Middle frontal gyrus (tissue), 1 donor: ENCODE measurements at regions not wholly inside any gene's neighbourhood (a gene's known extent, or its start where the extent isn't known, plus 50 kb on each side); places are given as distances from the start of the nearest gene placed in this dataset.
A peak's percentile ranks its signal among the peaks of the same experiment; 100 is the strongest.

Experiments
- DNase-seq: peaks from one replicate; pipeline ENCODE4 v3.0.0-alpha.2; 2015; ENCODE audit warnings: low spot score; ENCODE audit errors: extremely low spot score

DNA sequence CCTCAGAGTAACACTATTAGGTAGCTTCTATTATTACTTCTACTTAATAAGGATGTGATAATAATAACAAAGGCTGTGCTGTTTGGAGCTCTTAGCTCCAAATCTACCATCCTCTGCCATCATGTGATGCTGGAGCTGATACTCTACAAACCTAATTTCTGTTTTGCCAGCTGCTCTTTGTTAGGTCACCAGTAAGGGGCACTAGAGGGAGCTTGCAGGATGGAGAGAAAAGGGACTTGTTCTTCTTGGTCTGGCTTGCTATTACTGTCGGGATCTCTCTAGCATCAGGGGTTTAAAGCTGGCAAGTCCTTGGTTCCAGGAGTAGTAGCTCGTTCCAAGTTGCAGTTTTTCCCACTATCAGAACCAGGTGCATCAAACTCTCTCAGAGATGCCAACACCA lies 194.9 kb upstream of the KBTBD8 start:
- no peak for DNase-seq

DNA sequence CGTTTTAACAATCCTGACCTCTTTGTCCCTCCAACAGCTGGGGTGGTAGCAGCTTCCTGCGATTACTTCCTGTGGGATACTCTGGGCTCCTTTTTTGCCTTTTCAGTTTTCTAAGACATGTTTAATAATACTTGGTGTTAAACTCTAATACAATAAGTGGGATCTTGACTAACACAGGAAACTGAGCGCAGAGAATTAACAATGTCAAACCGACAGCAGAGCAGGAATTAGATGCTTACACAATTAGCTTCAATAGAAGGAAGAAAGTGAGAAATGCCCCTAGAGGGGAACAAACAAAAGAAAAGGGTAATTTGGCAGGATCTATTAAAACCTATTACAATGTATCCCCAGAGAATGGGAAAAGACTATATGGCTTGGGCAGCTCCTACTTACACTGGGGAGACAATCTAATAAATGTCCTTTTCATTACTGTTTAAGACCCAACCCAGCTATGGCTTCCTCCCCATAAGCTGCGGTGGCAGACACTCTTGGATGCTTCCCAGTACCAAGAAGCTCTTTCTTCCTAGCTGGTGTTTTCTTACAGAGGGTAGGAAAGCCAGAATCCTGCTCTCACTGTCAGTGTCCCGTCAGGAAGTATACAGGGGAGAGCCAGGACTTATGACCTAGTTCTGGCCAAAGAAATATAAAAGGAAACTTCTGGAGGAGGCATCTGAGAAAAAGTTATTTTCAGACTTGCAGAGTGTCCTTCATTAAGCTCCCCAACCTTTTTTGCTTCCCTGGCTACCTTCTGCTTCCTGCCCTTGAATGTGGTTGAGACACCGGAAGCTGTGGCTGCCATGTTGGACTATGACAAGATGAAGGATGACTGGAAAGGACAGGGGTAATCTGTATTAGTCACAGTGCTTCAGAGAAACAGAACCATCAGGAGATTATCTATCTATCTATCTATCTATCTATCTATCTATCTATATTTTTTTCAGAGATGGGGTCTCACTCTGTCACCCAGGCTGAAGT lies 194.1 kb upstream of the KBTBD8 start:
- DNase-seq, result no peak

DNA sequence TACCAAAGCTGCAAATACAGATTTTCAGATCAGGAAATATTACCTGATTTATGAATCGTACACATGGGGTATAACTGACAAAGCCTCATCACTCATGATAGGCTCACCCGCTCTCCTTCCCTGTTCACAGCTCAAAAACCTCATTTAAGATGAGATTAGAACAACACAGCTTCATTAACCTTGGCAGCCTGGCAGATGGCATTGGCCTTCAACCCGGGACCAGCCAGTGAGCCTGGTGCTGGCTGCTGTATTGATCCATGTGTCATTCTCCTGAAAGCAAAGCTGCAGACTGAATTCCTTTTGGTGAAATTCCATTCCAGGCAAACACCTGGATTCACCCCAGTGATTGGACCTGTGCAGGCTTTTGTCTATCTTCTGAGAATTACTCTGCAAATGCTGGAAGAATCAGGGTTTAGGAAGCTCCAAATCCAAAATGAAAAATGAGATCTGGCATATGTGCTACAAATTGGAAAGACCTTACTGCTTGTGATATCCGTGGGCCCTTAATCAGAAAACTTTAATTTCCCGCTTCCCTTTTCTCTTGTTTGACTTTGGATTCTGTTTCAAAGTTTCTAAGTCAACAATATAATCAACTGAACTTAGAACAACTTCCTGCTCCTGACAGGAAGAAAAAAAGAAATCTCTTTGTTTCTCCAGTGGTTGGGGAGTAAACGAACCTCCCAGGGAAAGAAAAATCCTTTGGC lies 189.1 kb upstream of the KBTBD8 start:
- no peak for DNase-seq

DNA sequence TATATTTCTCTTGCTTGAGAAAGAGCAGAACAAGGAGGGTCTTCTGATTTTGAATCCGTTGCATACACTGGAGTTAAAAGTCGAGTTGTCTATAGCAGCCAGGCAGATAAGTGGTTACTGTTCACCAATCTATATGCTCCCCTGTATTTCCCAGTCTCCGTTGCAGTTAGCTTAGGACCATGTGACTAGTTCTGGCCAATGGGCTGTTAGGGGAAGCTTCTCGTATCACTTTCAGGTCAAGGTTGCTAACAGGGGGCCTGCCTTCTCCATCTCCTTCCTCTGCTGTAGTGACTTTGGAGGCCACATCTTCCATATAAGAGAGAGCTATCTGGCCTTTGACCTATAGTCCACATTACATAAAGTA lies 188.5 kb upstream of the KBTBD8 start:
- DNase-seq, result no peak

DNA sequence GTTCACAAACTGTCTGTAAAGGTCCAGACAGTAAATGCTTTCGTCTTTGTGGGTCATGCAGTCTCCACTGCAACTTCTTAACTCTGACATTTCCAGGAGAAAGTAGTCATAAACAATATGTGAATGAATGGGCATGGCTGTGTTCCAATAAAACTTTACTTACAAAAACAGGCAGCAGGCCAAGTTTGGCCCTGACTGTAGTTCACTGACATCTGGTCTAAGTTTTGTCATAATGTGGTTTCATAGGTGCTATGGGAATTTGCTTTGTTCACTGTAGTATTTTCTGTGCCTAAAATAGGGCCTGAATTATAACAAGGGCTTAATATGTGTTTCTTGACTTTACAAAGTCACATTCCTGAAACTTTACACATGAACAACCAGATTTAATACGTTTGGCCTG lies 186.0 kb upstream of the KBTBD8 start:
- DNase-seq, result no peak

DNA sequence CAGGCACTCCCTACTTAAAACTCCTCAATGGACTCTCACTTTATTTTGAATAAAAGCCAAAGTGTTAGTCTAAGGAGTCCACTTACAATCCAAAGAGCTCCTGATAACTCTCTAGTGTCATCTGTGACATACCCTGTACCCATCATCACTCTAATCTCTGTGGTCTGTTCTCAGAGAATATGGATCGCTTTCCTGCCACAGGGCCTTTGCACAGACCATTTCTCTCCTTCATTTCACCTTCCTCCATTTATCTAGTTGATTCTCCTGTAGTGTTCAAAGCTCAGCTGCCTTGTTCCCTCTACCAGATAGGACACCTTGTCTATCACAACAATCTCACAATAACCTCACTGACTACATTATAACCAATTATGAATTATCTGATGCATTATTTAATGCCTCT lies 185.4 kb upstream of the KBTBD8 start:
- DNase-seq, result no peak

DNA sequence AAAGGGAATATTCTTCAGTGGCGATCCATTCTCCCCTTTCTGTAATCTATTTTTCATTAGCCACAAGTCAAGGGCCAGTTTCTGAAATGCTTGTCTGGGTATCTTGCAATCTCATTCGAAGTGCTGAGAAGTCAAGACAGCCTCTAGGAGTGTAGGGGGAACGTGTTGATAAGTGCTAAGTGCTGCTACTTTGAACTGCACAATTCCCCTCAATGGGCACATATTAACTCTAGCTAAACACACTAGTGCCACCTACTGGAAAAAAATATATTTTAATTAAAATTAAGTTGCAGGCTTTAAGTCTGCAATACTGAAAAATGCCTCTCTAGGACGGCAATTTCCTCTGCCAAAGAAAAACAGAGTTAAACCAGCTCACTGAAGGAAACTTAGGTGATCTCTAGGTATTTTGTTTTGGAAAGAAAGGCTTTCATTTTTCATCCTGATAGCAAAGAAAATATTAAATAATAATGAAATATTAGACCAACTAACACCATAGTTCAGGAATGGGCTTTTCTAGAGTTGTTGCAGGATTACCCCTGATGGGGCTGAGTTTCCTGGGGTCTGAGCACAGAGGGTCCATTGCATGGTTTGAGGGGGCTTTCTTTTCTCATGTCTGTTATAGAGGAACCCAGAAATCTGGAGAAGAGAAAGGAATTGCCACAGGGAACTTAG lies 181.9 kb upstream of the KBTBD8 start:
- DNase-seq, result peak; percentile 39

DNA sequence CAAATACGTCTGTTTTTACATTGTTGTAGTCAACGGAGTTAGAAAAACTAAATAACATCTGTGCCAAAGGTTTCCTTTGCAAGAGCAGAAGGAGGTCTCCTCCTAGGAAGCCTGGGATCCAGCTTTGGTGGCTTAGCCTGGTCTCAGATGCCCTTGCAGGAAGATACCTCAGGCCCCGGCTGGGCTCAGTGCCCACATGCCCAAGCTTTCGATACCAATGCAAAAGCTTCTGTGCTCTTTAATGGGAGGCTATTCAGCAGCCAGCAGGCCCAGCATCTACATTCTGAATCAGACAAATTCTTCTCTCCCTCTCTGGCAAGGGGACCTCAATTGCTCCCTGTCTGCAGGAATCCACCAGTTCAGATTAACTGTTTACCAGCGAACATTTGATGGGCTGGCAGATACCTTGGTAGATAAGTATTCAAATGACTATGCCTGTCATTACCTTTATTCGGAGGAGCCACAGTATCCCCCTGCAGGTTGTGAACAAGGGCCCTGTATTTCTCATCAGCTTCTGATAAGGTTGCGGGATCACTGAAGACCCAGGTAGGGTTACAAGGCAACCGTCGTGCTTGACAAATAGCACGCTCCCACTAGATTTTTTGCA lies 180.1 kb upstream of the KBTBD8 start:
- no peak for DNase-seq

DNA sequence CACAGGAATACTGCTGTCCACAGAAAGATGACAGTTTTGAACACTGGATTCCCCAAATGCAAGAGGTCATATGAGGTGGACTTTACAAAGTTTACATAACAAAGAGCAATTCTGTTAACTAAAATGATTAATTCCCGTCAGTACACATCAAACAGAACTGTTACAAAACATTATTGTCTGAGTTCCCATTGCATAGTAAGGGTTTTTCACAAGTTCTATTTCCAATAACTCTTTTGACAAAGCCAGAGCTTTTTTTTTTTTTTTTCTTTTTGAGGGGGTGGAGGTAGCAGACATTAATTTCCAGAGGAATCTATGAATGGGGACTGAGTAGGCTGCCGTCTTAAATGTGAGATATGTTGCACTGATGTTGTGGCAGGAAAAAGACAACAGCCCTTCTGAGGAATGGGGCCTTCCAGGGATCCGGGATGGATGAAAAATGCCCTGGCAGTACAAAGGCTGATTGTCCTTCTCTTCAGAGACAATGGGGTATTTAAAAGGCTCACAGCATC lies 178.1 kb upstream of the KBTBD8 start:
- DNase-seq, result peak; percentile 73

DNA sequence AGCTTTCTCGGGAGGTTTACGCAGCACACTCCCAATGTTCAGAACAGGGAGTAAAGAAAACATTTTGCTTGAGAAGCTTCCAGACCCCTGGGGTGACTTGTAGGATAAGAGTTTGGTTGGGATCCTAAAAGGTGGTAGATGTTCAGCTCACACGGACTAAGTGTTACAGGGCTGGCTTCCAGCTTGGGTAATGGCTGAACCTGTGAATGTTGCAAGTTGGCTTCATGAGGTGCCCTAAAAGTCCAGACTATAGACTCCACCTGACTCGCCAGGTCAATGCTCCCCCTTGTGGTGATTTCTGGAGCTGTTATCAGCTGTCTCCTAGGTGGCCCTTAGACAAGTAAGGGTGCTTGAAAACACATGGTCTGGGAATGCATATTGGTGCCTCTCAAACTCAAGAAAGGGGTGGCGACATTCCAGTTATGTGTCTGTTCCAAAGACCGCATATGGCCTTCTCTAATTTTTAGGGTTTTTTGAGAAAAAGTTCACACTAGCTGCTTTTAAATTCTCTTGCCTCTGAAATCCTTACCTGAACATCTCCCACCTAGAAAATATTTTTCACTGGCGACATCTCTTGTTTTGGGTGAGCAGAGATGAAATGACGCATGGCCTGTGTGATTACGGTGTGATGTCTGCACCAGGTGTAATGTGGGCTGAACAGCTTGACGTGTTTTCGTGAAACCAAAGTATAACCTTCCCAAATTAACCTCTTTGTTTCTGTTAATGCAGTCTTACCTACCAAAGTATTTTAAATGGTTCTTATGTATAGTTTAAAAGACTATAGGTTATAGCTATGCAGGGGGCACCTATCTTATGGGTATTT lies 175.7 kb upstream of the KBTBD8 start:
- no peak for DNase-seq

DNA sequence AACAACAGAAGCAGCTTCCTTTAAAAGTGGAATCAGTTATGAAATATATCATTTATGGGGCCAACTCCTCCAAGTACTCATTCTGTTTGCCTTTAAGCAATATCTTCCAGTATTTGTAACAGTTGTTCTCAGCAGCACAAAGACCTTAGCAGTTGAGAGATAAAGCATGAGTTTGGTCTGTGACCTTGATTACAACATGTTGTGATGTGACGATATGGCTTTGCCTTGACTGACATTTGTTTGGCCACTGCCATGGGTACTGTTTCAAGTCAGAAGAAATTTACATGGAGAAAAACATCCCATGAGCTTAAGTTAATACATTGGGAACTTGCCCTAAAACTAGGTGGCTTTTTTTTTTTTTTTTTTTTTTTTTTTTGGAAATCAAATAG lies 175.1 kb upstream of the KBTBD8 start:
- no peak for DNase-seq

DNA sequence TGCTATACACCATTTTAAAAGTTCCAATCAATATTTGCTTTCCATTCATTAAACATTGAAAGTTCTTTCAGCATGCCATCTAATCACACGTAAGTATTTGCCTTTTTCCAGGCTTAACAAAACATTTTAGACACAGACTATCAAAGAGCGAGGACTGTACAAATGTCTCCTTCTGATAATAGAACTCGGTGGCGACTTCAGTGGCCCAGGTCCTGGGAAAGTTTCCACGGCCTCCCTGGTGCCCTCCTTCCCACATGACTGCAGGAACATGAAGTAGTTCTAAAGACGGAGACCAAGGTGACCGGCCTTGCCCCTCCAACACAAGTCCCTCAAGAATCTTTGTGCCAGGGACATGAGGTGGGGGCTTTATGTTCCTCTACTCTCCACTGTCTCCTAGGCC lies 174.6 kb upstream of the KBTBD8 start:
- DNase-seq, result no peak

DNA sequence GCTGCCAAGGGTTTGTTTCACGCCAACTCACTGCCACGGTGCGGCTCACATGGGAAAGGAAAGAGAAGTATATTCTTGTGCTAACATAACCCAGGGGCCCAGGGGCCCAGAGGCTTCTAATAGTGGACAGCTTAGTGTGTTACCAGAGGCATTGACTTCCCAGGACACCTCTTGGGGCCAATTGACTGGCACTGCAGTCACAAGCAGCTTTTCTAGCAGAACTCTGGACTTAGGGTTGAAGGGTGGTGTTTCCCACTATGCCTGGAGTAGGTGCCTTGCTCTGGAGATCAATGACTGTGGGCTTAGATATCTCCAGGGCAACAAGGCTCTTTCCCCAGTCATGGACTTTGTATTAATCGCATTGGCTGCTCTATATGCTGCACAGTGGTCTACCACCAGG lies 172.7 kb upstream of the KBTBD8 start:
- no peak for DNase-seq

DNA sequence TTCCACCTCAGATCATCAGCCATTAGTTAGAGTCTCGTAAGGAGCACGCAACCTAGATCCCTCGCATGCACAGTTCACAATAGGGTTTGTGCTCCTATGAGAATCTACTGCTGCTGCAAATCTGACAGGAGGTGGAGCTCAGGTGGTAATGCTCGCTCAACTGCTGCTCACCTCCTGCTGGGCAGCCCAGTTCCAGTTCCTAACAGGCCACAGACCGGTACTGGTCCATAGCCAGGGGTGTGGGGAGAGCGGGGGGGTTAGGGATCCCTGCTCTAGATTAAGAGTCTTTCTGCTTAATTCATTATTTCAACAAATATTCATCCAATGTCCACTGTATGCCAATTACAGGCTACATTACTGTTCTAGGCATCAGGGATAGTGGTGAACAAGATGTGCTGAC lies 170.4 kb upstream of the KBTBD8 start:
- DNase-seq, result no peak

DNA sequence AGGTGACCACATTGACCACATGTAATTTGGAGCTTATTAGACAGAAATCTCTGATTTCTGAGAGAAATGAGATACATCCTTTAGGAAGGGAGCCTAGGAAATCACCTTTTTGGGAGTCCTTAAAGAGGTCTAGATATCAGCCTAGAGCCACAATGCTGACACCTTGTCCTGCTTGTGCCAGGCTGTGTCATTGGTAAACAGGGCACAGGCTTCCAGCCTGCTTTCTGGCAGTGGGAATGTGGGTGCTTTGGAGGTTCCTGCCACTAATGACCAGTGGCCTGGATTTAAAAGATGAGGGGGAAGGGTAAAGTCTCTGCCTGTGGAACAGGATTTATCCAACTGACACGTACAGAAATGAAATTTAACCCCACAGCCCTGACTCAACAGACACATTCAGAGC lies 169.8 kb upstream of the KBTBD8 start:
- DNase-seq, result no peak

DNA sequence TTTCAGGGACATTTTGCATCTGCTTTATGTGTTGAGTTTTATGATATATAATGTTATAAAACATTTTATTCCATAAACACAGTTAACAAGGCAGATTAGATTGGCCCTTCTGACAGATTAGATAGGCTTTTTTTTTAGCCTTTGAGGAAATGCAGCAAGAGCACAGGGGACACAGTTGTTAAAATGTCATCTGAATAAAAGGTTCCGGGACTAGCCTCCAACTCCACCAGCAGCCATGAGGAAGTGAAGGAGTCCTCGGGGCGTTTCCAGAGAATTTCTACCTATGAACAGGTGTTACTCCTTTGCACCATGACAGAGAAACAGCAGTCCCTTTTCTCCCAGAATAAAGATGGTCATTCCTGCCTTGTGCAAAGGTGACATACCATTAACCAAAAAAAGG lies 167.8 kb upstream of the KBTBD8 start:
- no peak for DNase-seq

DNA sequence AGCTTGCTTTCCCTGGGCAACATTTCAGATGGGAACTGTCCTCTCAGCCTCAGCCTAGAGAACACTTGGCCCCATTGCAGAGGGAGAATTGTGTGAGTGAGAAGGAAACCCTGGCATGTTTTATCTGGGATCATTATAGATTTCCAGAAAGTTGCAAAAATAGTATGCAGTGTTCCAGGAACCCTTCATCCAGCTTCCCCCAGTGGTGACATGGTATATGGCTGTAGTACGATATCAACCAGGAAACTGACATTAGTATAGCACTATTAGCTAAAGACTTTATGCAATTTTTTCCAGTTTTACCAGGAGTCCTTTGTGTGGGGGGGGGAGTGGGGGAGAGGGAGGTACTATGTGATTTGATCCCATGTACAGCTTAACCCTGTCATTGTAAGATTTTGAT lies 166.2 kb upstream of the KBTBD8 start:
- no peak for DNase-seq

DNA sequence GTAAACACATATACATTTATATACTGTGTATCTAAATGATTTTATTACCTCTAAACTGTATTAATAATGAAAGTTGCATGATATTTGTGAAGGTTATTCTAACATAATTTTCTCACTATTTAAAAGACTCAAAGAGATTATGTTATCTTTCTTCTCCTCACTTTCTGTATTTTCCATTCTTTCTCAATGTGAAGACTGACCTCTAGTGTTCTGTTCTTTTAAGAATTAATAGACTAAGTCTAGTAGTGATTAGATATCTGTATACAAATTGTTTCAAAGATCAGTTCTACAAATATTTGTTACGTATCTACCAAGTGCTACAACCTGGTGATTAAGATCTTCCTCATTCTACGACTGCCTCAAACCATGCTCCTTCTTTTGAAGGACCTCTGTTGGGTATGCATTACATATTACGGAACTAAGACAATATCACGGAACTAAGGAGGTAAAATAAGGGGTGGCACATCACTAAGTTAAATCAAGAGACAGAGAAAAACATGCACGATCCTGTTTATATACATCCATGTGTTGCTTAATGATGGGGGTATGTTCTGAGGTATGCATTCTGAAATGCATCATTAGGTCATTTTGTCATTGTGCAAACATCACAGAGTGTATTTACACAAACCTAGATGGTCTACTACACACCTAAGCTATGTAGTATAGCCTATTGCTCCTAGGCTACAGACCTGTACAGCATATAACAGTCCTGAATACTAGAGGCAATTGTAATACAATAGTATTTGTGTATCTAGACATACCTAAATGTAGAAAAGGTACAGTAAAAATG lies 161.5 kb upstream of the KBTBD8 start:
- DNase-seq, result no peak

DNA sequence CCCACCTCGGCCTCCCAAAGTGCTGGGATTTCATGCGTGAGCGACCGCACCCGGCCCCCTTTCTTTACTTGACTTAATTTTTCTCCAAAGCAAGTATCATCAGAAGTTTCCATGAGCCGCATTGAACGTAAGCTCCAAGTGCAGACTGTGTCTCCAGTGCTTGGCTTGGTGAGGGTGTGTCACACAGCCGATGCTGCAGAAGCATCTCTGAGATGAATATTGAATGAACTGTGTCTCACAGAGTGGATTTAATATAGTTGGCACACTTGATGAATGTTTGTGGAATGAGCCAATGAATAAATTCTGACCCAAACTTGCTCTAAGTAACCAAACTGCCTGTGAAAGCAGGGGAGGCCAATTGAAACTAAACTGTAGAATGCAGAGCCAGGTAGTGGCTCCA lies 159.4 kb upstream of the KBTBD8 start:
- DNase-seq, result no peak

DNA sequence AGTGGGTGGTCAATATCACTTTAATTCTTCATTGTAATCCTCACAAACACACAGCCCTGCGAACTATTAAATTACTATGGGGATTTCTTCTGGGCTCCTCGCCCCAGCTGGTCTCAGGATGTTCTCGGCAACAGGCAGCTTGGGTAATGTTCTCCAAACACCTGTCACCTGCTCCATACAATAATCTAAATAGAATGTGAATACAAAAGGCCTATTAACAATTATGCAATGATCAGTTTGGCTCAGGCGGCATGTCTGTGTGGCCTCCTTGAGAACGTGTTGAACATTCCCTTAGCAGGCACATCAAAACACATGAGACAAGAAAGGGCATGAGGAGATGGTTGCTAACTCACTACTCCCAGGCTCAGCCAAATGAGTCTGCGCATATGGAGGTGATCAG lies 158.6 kb upstream of the KBTBD8 start:
- no peak for DNase-seq
